Lower lobe of right lung (tissue), 2 donors: ENCODE measurements at regions not wholly inside any gene's neighbourhood (a gene's known extent, or its start where the extent isn't known, plus 50 kb on each side); places are given as distances from the start of the nearest gene placed in this dataset.

Source experiments
- ATAC-seq, 2 donors: fragments of 200-7000 bp; cut with Tn5 transposase; one replicate each; pipeline ENCODE4 v1.9.1; 2020 to 2022; ENCODE audit warnings: mild to moderate bottlenecking in 2 of 2, moderate library complexity in 2 of 2
- DNase-seq: peaks from one replicate; pipeline ENCODE4 v3.0.0-alpha.2; 2020
- H3K27ac ChIP-seq: fragments of 200-600 bp; one replicate; pipeline ENCODE4 v1.8.0; 2022
- H3K27me3 ChIP-seq: fragments of 200-600 bp; one replicate; pipeline ENCODE4 v1.8.0; 2022; ENCODE audit warnings: low read depth
- H3K36me3 ChIP-seq: fragments of 200-600 bp; one replicate; pipeline ENCODE4 v1.8.0; 2022; ENCODE audit warnings: mild to moderate bottlenecking
- H3K4me1 ChIP-seq: fragments of 200-600 bp; one replicate; pipeline ENCODE4 v1.8.0; 2022
- H3K4me3 ChIP-seq: fragments of 200-600 bp; one replicate; pipeline ENCODE4 v1.8.0; 2022; ENCODE audit warnings: mild to moderate bottlenecking
- H3K9me3 ChIP-seq: fragments of 200-600 bp; one replicate; pipeline ENCODE4 v1.8.0; 2022
- intact Hi-C: fragments of 100-400 bp; cut with DNase I; formaldehyde crosslinking; loops from one replicate; pipeline ENCODE4 v1.11.0; 2022
- TF ChIP-seq, protein P1 (sequence below): fragments of 200-600 bp; IDR thresholded peaks from one replicate; pipeline ENCODE4 v1.8.0; 2022; ENCODE audit warnings: antibody characterized with exemption, mild to moderate bottlenecking
- donor health status: DM: no; HTN: yes; CAD: no; lungs with severe emphysema.

- Histone ChIP-seq H3K36me3 (no peaks in the 10 kb centered on the region), H3K4me1 (no peaks in the 10 kb centered on the region), H3K27ac (no peak overlapping the region), H3K27me3 (no peaks in the 10 kb centered on the region), H3K4me3 (no peak overlapping the region), H3K9me3 (no peaks in the 10 kb centered on the region)
- no peak for DNase-seq
- intact Hi-C loops: no loop called here
- no peak for ATAC-seq
- TF ChIP-seq, protein P1, sequence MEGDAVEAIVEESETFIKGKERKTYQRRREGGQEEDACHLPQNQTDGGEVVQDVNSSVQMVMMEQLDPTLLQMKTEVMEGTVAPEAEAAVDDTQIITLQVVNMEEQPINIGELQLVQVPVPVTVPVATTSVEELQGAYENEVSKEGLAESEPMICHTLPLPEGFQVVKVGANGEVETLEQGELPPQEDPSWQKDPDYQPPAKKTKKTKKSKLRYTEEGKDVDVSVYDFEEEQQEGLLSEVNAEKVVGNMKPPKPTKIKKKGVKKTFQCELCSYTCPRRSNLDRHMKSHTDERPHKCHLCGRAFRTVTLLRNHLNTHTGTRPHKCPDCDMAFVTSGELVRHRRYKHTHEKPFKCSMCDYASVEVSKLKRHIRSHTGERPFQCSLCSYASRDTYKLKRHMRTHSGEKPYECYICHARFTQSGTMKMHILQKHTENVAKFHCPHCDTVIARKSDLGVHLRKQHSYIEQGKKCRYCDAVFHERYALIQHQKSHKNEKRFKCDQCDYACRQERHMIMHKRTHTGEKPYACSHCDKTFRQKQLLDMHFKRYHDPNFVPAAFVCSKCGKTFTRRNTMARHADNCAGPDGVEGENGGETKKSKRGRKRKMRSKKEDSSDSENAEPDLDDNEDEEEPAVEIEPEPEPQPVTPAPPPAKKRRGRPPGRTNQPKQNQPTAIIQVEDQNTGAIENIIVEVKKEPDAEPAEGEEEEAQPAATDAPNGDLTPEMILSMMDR: no peak
Observed at GRCh38 chr13:34346626-34347025, 528.7 kb downstream of the RFC3 start.

DNA sequence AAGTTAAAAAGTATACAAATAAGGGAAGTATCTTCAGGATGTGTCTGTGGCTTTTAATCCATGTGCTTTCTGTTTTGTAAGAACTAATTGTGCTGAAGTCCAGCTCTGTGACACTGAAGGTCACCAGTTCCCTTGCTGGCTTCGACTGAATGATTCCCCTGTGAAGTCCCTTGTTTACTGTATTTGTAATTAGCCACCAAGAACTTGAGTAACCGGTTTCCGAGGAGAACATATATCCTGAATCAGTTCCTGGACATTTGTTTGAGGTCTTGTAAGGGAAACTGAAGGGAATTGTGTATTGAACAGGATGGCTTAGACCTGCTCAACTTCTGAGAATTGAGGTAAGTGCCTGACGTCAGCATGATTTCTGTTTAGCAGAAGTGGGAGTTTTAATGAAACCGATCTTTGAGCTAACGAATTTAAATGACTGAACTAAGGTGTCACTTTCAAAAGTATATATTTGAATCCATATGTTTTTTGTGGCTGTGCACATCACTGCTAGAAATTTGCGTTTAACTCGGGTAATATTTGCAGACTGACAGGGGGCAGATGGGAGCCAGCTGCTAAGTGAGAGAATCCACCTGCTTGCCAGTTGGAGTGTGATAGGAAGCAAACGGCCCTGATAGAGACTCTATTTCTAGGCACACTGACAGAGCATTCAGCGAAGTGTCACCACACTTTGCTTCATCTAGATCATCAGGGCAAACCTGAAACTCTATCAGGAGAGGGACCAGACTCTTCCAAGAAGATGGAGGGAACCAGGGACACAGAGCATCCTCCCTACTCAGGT, 530.0 kb downstream of the RFC3 start:
- Histone ChIP-seq H3K27ac (no peak overlapping the region), H3K9me3 (no peaks in the 10 kb centered on the region), H3K4me3 (no peak overlapping the region), H3K36me3 (no peaks in the 10 kb centered on the region), H3K4me1 (no peaks in the 10 kb centered on the region), H3K27me3 (no peaks in the 10 kb centered on the region)
- DNase-seq (no peak), ATAC-seq (peak; percentile 68 to 81)
- intact Hi-C loops: no loop called here
- TF ChIP-seq, protein P1: no peak

GRCh38 chr13:34349091-34349722, 531.3 kb downstream of the RFC3 start:
- Histone ChIP-seq H3K36me3 (no peaks in the 10 kb centered on the region), H3K4me3 (no peak overlapping the region), H3K9me3 (no peaks in the 10 kb centered on the region), H3K27ac (no peak overlapping the region), H3K4me1 (no peaks in the 10 kb centered on the region), H3K27me3 (no peaks in the 10 kb centered on the region)
- peak in 1 of 2 donors; percentile 25 for ATAC-seq
- TF ChIP-seq, protein P1: no peak
- intact Hi-C loops: no loop called here
- DNase-seq: no peak

GRCh38 chr13:34350671-34351070, 532.7 kb downstream of the RFC3 start:
- Histone ChIP-seq H3K4me1 (no peaks in the 10 kb centered on the region), H3K27ac (no peak overlapping the region)
- intact Hi-C loops: no loop called here

DNA sequence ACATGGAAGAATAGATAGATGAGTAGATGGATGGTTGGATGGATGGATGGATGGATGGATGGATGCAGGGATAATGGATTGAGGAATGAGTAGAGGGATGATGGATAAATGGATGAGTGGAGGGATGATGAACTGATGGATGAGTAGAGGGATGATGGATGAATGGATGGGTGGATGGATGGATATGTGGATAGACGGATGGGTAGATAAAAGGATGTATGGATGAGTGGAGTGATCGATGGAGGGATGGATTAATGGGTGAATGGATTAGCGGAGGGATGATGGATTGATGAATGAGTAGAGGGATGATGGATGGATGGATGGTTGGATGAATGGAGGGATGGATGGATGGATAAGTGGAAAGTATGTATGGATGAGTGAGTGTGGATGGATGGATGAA, 533.2 kb downstream of the RFC3 start:
- no peaks in the 10 kb centered on the region for H3K27me3 ChIP-seq

More at GRCh38 chr13:34350671-34351070, 532.7 kb downstream of the RFC3 start:
- no peaks in the 10 kb centered on the region for H3K27me3 ChIP-seq
- no peak for DNase-seq
- TF ChIP-seq, protein P1: no peak
- H3K9me3 ChIP-seq: no peaks in the 10 kb centered on the region
- H3K36me3 ChIP-seq: no peaks in the 10 kb centered on the region
- no peak for ATAC-seq
- no peak overlapping the region for H3K4me3 ChIP-seq

More for the DNA sequence above, 533.2 kb downstream of the RFC3 start:
- H3K9me3 ChIP-seq: no peaks in the 10 kb centered on the region
- DNase-seq (no peak), ATAC-seq (no peak)
- intact Hi-C loops: no loop called here
- no peak overlapping the region for H3K4me3 ChIP-seq
- H3K4me1 ChIP-seq: no peaks in the 10 kb centered on the region
- H3K27ac ChIP-seq: no peak overlapping the region
- TF ChIP-seq, protein P1: no peak
- H3K36me3 ChIP-seq: no peaks in the 10 kb centered on the region
